Renal pelvis (tissue), 1 donor: ENCODE measurements at regions not wholly inside any gene's neighbourhood (a gene's known extent, or its start where the extent isn't known, plus 50 kb on each side); places are given as distances from the start of the nearest gene placed in this dataset.
"Not testable (repeated sequence)": the region's sequence is repeated elsewhere in the genome, so short reads cannot be mapped to it uniquely, and the experiment has no call there.

Experiments used
- DNase-seq: peaks from one replicate; pipeline ENCODE4 v3.0.0-alpha.2; 2013

DNA sequence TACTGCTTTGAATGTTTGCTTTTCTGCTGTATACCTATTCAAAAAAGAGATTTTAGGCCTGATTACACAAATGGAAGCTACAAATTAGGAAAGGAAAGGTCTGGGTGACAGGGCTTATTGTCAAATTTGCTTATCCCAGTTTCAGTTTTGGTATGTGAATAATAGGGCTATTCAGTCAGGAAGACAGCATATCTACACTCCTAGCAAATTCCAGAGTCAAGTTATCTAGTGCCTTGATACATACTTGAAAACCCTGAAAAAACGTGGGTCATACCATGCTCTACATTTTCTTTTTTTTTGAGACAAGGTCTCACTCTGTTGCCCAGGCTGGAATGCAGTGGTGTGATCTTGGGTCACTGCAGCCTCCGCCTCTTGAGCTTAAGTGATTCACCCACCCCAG, 59.2 kb upstream of the CCDC180 start:
- not testable (repeated sequence) for DNase-seq

GRCh38 chr9:97243606-97244005, 63.9 kb upstream of the CCDC180 start:
- DNase-seq: no peak

- not testable (repeated sequence) for DNase-seq
Observed at GRCh38 chr9:97241430-97241829, 66.0 kb upstream of the CCDC180 start.

DNA sequence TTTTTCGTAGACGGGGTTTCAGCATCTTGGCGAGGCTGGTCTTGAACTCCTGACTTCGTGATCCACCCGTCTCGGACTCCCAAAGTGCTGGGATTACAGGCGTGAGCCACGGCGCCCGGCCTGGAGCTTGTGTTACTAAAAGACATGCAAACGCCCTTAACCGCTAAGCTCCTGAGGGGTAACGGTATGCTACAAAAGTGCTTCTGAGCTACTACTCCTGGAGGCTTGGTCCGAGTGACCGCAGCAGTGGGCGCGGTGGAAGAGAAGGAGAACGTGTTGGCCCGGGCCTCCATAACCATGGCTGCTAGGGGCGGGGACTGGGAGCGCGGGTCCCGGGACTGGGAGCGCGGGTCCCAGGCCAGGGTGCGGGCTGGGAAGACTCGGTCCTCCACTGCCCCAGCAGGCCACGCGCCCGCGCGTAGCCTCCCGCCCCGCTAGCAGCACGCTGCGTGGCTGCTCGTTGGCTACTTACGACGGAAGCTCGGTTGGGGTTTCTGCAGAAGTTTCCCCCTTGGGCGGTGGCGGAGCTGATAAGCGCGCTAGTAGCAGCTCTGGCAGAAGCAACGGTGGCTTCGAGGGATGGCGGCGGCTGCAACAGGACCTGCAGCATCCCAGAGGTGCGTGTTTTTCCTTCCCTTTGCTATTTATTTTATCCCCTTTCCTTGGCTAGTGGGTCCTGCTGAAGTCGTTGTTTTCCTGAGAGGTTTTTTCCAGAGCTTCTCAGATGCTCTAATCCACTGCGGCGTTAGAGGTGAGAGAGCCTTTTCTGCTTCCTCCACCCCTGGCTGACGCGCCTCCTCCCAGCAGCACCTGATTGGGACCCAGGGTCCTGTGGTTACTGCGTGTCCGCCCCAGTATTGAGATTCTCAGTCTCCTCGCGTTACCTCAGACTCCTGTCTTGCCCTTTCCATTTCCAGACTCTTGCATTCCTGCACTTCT, 69.2 kb upstream of the CCDC180 start:
- peak; percentile 83 for DNase-seq

- DNase-seq: no peak
Observed at GRCh38 chr9:97237311-97237786, 70.1 kb upstream of the CCDC180 start.

DNA sequence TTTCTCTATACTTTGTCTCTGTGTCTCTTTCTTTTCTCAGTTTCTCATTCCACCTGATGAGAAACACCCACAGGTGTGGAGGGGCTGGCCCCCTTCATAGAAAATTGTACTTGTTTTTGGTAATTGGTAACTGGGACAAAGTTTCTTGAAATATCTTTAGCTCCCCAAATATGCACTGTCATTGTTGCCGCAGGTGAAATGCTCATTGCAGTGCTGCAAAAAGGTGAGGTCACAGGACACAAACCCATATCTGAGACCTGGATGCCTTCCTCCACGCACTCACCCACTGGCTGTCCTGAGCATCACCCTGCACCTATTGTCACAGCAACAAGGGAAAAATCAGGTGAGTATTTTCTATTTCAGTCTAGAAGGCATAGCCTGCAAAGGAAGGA, 74.5 kb upstream of the CCDC180 start:
- not testable (repeated sequence) for DNase-seq

- not testable (repeated sequence) for DNase-seq
Observed at GRCh38 chr9:97232060-97233008, 75.1 kb upstream of the CCDC180 start.

GRCh38 chr9:97222393-97222792, 85.1 kb upstream of the CCDC180 start:
- DNase-seq: not testable (repeated sequence)

- peak; percentile 65 for DNase-seq
Observed at GRCh38 chr9:97221478-97222355, 85.7 kb upstream of the CCDC180 start.

GRCh38 chr9:97220894-97221477, 86.5 kb upstream of the CCDC180 start:
- no peak for DNase-seq

GRCh38 chr9:97220396-97220795, 87.1 kb upstream of the CCDC180 start:
- not testable (repeated sequence) for DNase-seq

GRCh38 chr9:97219443-97220140, 87.9 kb upstream of the CCDC180 start:
- not testable (repeated sequence) for DNase-seq

DNA sequence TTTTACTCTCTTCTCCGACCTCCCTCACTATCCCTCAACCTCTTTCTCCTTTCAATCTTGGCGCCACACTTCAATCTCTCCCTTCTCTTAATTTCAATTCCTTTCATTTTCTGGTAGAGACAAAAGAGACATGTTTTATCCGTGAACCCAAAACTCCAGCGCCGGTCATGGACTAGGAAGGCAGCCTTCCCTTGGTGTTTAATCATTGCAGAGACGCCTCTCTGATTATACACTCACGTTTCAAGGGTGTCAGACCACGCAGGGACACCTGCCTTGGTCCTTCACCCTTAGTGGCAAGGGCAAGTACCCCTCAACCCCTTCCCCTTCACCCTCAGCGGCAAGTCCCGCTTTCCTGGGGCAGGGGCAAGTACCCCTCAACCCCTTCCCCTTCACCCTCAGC, 92.3 kb upstream of the CCDC180 start:
- not testable (repeated sequence) for DNase-seq

DNA sequence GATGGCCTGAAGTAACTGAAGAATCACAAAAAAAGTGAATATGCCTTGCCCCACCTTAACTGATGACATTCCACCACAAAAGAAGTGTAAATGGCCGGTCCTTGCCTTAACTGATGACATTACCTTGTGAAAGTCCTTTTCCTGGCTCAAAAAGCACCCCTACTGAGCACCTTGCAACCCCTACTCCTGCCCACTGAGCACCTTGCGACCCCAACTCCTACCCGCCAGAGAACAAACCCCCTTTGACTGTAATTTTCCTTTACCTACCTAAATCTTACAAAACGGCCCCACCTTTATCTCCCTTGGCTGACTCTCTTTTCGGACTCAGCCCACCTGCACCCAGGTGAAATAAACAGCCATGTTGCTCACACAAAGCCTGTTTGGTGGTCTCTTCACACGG, 92.9 kb upstream of the CCDC180 start:
- DNase-seq: not testable (repeated sequence)

DNA sequence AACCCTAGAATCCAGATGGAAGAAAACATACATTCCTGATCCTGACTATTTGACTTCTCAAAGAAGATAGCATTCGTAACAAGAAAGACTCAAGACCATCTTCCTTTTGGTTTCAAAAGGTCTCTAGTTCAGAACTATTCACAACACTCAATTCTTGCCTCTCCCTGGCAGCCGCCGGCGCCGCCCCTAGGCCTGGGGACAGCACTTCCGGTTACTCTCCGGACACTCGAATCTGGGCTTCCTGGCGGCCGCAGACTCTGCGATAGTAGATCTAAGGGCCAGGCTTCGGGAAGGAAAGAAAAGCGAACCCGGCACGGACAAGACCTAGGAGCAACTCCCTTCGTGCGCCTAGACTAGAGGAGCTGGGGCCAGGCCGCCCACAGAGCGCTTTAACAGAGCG, 107.8 kb upstream of the CCDC180 start:
- not testable (repeated sequence) for DNase-seq

DNA sequence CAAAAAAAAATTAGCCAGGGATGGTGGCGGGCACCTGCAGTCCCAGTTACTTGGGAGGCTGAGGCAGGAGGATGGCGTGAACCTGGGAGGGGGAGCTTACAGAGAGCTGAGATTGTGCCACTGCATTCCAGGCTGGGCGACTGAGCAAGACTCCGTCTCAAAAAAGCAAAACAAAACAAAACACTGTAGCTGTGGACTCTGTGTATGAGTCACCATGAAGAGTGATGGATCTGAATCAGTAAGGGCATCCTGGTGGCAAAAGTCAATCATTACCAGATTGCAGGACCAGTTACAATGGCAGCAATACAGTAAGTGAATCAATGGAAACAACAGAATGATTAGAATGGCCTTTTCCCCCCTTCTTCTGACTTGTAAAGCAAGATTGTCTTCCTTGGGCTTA, 113.7 kb upstream of the CCDC180 start:
- DNase-seq: not testable (repeated sequence)

DNA sequence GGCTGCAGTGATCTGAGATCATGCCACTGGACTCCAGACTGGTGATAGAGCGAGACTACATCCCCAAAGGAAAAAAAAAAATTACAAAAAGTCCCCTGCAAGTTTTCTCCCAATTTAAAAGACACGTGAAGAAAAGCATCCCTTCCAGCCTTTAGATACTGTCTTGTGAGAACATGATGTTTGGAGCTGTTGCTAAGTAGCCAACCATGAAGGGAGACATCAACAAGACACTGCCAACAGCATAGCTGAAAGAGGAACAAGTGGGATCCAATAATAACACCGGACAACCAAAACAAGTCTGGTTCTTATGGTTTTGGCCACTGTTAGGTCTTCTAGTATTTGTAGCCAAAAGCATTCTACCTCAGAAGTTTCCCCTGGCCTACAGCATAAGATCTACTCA, 118.9 kb upstream of the CCDC180 start:
- no peak for DNase-seq

DNA sequence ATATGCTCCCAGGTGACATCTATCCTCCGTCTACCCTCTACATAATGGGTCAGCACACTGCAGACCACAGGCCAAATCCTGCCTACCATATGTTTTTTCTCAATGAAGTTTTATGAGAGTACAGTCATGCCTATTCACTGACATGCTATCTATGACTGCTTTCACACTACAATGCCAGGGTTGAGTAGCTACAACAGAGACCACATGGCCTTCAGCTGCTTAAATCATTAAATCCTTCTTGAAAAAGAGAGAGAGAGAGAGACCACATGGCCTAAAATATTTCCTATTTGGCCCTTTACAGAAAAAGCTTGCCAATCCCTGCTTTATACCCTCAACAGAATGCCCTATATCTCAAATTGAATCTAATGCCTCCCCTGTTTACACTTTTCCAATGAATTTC, 119.8 kb upstream of the CCDC180 start:
- not testable (repeated sequence) for DNase-seq

DNA sequence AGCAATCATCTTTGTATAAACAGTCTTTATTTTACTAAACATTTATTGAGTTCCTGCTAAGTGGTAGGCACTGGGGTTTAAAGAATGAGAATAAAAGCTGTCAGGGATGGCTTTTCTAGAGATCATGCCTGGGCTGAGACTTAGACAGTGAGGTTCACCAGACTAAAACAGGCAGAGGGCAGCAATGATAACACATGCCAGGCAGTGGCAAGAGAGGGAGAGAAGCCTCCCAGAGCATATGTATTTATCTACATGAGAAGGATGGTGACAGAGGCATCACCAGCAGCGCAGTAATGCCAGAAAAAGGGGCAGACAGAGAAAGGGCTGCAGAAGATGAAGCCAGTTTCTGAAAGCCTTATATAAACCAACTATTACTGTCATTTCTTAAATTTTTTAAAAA, 121.0 kb upstream of the CCDC180 start:
- DNase-seq: no peak

DNA sequence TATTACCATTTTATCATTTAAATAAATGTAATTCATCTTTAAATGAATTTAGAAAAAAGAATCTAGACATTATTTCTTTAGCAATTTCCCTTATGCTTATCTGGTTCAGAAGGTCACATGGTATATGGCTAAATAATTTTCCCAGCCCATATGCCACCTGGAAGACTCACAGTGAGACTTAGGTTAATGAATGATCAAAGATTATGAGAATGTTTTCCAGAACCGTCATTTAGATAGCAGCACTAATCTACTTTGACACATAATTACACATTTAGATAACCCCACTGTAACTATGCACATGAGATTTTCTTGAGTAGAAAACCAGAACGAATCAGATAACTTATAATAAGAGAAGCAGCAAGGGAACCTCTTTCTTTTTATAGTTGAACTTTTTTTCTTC, 124.9 kb upstream of the CCDC180 start:
- DNase-seq: not testable (repeated sequence)
